ENCODE measurements at regions not wholly inside any gene's neighbourhood (a gene's known extent, or its start where the extent isn't known, plus 50 kb on each side); places are given as distances from the start of the nearest gene placed in this dataset.

GRCh38 chr3:68057637-68058320 is 403.4 kb upstream of the SUCLG2 start:
- no peak for DNase-seq (ENCODE audit: low spot score)

GRCh38 chr3:68056556-68056955 is 402.1 kb upstream of the SUCLG2 start:
- DNase-seq (ENCODE audit: low spot score): no peak

- peak; percentile 40 for DNase-seq (ENCODE audit: low spot score)
These were observed 400.8 kb upstream of the SUCLG2 start for GRCh38 chr3:68055215-68055614.

- no peak for DNase-seq (ENCODE audit: low spot score)
These were observed 395.4 kb upstream of the SUCLG2 start for GRCh38 chr3:68049776-68050175.

GRCh38 chr3:68045976-68046375 is 391.6 kb upstream of the SUCLG2 start:
- DNase-seq (ENCODE audit: low spot score): no peak

- DNase-seq (ENCODE audit: low spot score): no peak
These were observed 379.5 kb upstream of the SUCLG2 start for GRCh38 chr3:68033867-68034266.

GRCh38 chr3:68032209-68032608 is 377.8 kb upstream of the SUCLG2 start:
- no peak for DNase-seq (ENCODE audit: low spot score)

GRCh38 chr3:68025189-68025588 is 370.8 kb upstream of the SUCLG2 start:
- DNase-seq (ENCODE audit: low spot score): no peak

- DNase-seq (ENCODE audit: low spot score): no peak
These were observed 365.5 kb upstream of the SUCLG2 start for GRCh38 chr3:68019876-68020275.

GRCh38 chr3:68018275-68018674 is 363.9 kb upstream of the SUCLG2 start:
- DNase-seq (ENCODE audit: low spot score): no peak

GRCh38 chr3:68017069-68017468 is 362.7 kb upstream of the SUCLG2 start:
- no peak for DNase-seq (ENCODE audit: low spot score)

- DNase-seq (ENCODE audit: low spot score): no peak
These were observed 355.5 kb upstream of the SUCLG2 start for GRCh38 chr3:68009900-68010299.

GRCh38 chr3:68007621-68008226 is 353.3 kb upstream of the SUCLG2 start:
- DNase-seq (ENCODE audit: low spot score): no peak

GRCh38 chr3:68006646-68007045 is 352.2 kb upstream of the SUCLG2 start:
- no peak for DNase-seq (ENCODE audit: low spot score)

GRCh38 chr3:68004091-68004490 is 349.7 kb upstream of the SUCLG2 start:
- DNase-seq (ENCODE audit: low spot score): no peak

- no peak for DNase-seq (ENCODE audit: low spot score)
These were observed 343.9 kb upstream of the SUCLG2 start for GRCh38 chr3:67998281-67998680.

GRCh38 chr3:67995206-67995605 is 340.8 kb upstream of the SUCLG2 start:
- DNase-seq (ENCODE audit: low spot score): no peak

- no peak for DNase-seq (ENCODE audit: low spot score)
These were observed 332.3 kb upstream of the SUCLG2 start for GRCh38 chr3:67986706-67987105.

GRCh38 chr3:67983166-67983565 is 328.8 kb upstream of the SUCLG2 start:
- DNase-seq (ENCODE audit: low spot score): no peak

- no peak for DNase-seq (ENCODE audit: low spot score)
These were observed 326.7 kb upstream of the SUCLG2 start for GRCh38 chr3:67981077-67981476.

- DNase-seq (ENCODE audit: low spot score): no peak
These were observed 324.9 kb upstream of the SUCLG2 start for GRCh38 chr3:67979342-67979741.

GRCh38 chr3:67977762-67978161 is 323.4 kb upstream of the SUCLG2 start:
- no peak for DNase-seq (ENCODE audit: low spot score)

GRCh38 chr3:67976663-67977062 is 322.3 kb upstream of the SUCLG2 start:
- no peak for DNase-seq (ENCODE audit: low spot score)

- no peak for DNase-seq (ENCODE audit: low spot score)
These were observed 310.2 kb upstream of the SUCLG2 start for GRCh38 chr3:67964596-67964995.
